H9 (cell line): ENCODE measurements at regions not wholly inside any gene's neighbourhood (a gene's known extent, or its start where the extent isn't known, plus 50 kb on each side); places are given as distances from the start of the nearest gene placed in this dataset.

Source experiments
- DNase-seq: peaks from one replicate; pipeline ENCODE4 v3.0.0-alpha.2; 2017
- H2AFZ ChIP-seq: one replicate; pipeline ENCODE4 v1.6.1; 2013; ENCODE audit warnings: mild to moderate bottlenecking, low read length, control low read depth, moderate library complexity
- H2AK5ac ChIP-seq: 2 replicates; pipeline ENCODE4 v1.6.1; 2013; ENCODE audit warnings: low read length, control low read depth, mixed read lengths; ENCODE audit not compliant: insufficient read length
- H2BK120ac ChIP-seq: one replicate; pipeline ENCODE4 v1.6.1; 2013; ENCODE audit warnings: low read depth, mild to moderate bottlenecking, low read length, control low read depth, inconsistent platforms; ENCODE audit not compliant: poor library complexity, severe bottlenecking
- H2BK12ac ChIP-seq: 2 replicates; pipeline ENCODE4 v1.6.1; 2013; ENCODE audit warnings: low read length, control low read depth, mixed read lengths, low read depth; ENCODE audit not compliant: insufficient read length
- H2BK15ac ChIP-seq: 2 replicates; pipeline ENCODE4 v1.6.1; 2013; ENCODE audit warnings: low read depth, low read length, control low read depth
- H2BK20ac ChIP-seq: one replicate; pipeline ENCODE4 v1.6.1; 2013; ENCODE audit warnings: low read depth, mild to moderate bottlenecking, low read length, control low read depth, inconsistent platforms; ENCODE audit not compliant: poor library complexity, severe bottlenecking
- H2BK5ac ChIP-seq: 2 replicates; pipeline ENCODE4 v1.6.1; 2013; ENCODE audit warnings: low read length, control low read depth, mixed read lengths; ENCODE audit not compliant: insufficient read length
- H3K14ac ChIP-seq: 2 replicates; pipeline ENCODE4 v1.6.1; 2013; ENCODE audit warnings: low read length, control low read depth; ENCODE audit not compliant: insufficient read depth
- H3K18ac ChIP-seq: 2 replicates; pipeline ENCODE4 v1.6.1; 2013; ENCODE audit warnings: low read depth, mild to moderate bottlenecking, mixed read lengths, low read length, control low read depth; ENCODE audit not compliant: insufficient read length
- H3K23ac ChIP-seq: 2 replicates; pipeline ENCODE4 v1.6.1; 2013; ENCODE audit warnings: low read length, control low read depth, mixed read lengths, low read depth; ENCODE audit not compliant: insufficient read length
- H3K23me2 ChIP-seq: 2 replicates; pipeline ENCODE4 v1.6.1; 2013; ENCODE audit warnings: low read depth, mild to moderate bottlenecking, mixed read lengths, low read length, control low read depth; ENCODE audit not compliant: insufficient read length, poor library complexity, severe bottlenecking
- H3K27ac ChIP-seq: 2 replicates; pipeline ENCODE4 v1.5.1; 2013; ENCODE audit warnings: low read length, control low read depth, mixed read lengths, low read depth; ENCODE audit not compliant: insufficient read length
- H3K27me3 ChIP-seq: 2 replicates; pipeline ENCODE4 v1.6.1; 2013; ENCODE audit warnings: low read length, control low read depth, inconsistent platforms; ENCODE audit not compliant: insufficient read depth
- H3K4ac ChIP-seq: 2 replicates; pipeline ENCODE4 v1.6.1; 2013; ENCODE audit warnings: low read depth, mild to moderate bottlenecking, control low read depth, inconsistent platforms, low read length, moderate library complexity
- H3K4me1 ChIP-seq: 2 replicates; pipeline ENCODE4 v1.6.1; 2013; ENCODE audit warnings: low read length, control low read depth, inconsistent platforms; ENCODE audit not compliant: insufficient read depth
- H3K4me2 ChIP-seq: 2 replicates; pipeline ENCODE4 v1.6.1; 2013; ENCODE audit warnings: low read length, control low read depth, mixed read lengths; ENCODE audit not compliant: insufficient read length, insufficient read depth
- H3K56ac ChIP-seq: 2 replicates; pipeline ENCODE4 v1.6.1; 2013; ENCODE audit warnings: low read depth, mild to moderate bottlenecking, mixed read lengths, low read length, control low read depth; ENCODE audit not compliant: insufficient read length
- H3K79me1 ChIP-seq: 2 replicates; pipeline ENCODE4 v1.6.1; 2013; ENCODE audit warnings: low read depth, mild to moderate bottlenecking, moderate library complexity, low read length, control low read depth, inconsistent platforms; ENCODE audit not compliant: insufficient read depth, poor library complexity, severe bottlenecking
- H3K79me2 ChIP-seq: 2 replicates; pipeline ENCODE4 v1.6.1; 2013; ENCODE audit warnings: low read length, control low read depth, inconsistent platforms; ENCODE audit not compliant: insufficient read depth
- H3K9ac ChIP-seq: 2 replicates; pipeline ENCODE4 v1.6.1; 2013; ENCODE audit warnings: low read length, control low read depth, mixed read lengths; ENCODE audit not compliant: insufficient read length; ENCODE audit errors: extremely low read depth
- H3K9me3 ChIP-seq: one replicate; pipeline ENCODE4 v1.6.1; 2013; ENCODE audit warnings: low read depth, low read length, inconsistent platforms; ENCODE audit not compliant: control insufficient read depth
- H3T11ph ChIP-seq: one replicate; pipeline ENCODE4 v1.6.1; 2013; ENCODE audit warnings: mild to moderate bottlenecking, low read length, control low read depth, inconsistent platforms
- H4K20me1 ChIP-seq: one replicate; pipeline ENCODE4 v1.6.1; 2013; ENCODE audit not compliant: control insufficient read depth, insufficient read length, insufficient read depth
- H4K5ac ChIP-seq: 2 replicates; pipeline ENCODE4 v1.6.1; 2013; ENCODE audit warnings: low read depth, mild to moderate bottlenecking, mixed read lengths, low read length, control low read depth; ENCODE audit not compliant: insufficient read length
- H4K8ac ChIP-seq: replicated peaks from 2 replicates; pipeline ENCODE4 v1.6.1; 2013; ENCODE audit warnings: low read length, control low read depth, mixed read lengths, low read depth; ENCODE audit not compliant: insufficient read length
- H4K91ac ChIP-seq: 2 replicates; pipeline ENCODE4 v1.6.1; 2013; ENCODE audit warnings: low read depth, mild to moderate bottlenecking, moderate library complexity, mixed read lengths, low read length, control low read depth; ENCODE audit not compliant: insufficient read length
- H3K27ac Mint-ChIP-seq, 3 experiments: 2 replicates in 2 of 3; 3 replicates in 1 of 3; pipeline ENCODE4 v1.8.0; 2020 to 2021; ENCODE audit warnings: mixed read lengths in 3 of 3, mild to moderate bottlenecking in 1 of 3, moderate library complexity in 1 of 3
- H3K27me3 Mint-ChIP-seq: 2 replicates; pipeline ENCODE4 v1.8.0; 2021; ENCODE audit warnings: low read depth, mild to moderate bottlenecking, moderate library complexity, mixed read lengths
- H3K36me3 Mint-ChIP-seq, 3 experiments: 2 replicates in 2 of 3; 3 replicates in 1 of 3; pipeline ENCODE4 v1.8.0; 2020 to 2021; ENCODE audit warnings: low read depth in 3 of 3, mixed read lengths in 3 of 3; ENCODE audit not compliant: insufficient read depth in 1 of 3
- H3K4me1 Mint-ChIP-seq, 2 experiments: 2 replicates each; pipeline ENCODE4 v1.8.0; 2020; ENCODE audit warnings: mixed read lengths in 2 of 2
- H3K4me3 Mint-ChIP-seq, 2 experiments: 2 replicates in 1 of 2; 3 replicates in 1 of 2; pipeline ENCODE4 v1.8.0; 2020 to 2021; ENCODE audit warnings: mild to moderate bottlenecking in 2 of 2, mixed read lengths in 2 of 2, moderate library complexity in 1 of 2
- H3K9me3 Mint-ChIP-seq, 2 experiments: 2 replicates in 1 of 2; 3 replicates in 1 of 2; pipeline ENCODE4 v1.8.0; 2020; ENCODE audit warnings: mild to moderate bottlenecking in 2 of 2, mixed read lengths in 2 of 2, moderate library complexity in 1 of 2
- WGBS: extraction: QIAGEN DNeasy Blood & Tissue Kit; methylation state at CpG from one replicate; pipeline ENCODE4 v1.1.7; 2013; ENCODE audit warnings: missing lambda C conversion rate, low lambda C conversion rate, mixed read lengths; ENCODE audit not compliant: insufficient read length; ENCODE audit errors: extremely low coverage; 5-methylcytosine and 5-hydroxymethylcytosine counted together
- TF ChIP-seq, protein P1 (sequence below): fragments of 200-600 bp; sonication (generic); conservative IDR thresholded peaks from 3 replicates; pipeline ENCODE4 v1.8.0; 2021; ENCODE audit warnings: antibody characterized with exemption, mild to moderate bottlenecking

DNA sequence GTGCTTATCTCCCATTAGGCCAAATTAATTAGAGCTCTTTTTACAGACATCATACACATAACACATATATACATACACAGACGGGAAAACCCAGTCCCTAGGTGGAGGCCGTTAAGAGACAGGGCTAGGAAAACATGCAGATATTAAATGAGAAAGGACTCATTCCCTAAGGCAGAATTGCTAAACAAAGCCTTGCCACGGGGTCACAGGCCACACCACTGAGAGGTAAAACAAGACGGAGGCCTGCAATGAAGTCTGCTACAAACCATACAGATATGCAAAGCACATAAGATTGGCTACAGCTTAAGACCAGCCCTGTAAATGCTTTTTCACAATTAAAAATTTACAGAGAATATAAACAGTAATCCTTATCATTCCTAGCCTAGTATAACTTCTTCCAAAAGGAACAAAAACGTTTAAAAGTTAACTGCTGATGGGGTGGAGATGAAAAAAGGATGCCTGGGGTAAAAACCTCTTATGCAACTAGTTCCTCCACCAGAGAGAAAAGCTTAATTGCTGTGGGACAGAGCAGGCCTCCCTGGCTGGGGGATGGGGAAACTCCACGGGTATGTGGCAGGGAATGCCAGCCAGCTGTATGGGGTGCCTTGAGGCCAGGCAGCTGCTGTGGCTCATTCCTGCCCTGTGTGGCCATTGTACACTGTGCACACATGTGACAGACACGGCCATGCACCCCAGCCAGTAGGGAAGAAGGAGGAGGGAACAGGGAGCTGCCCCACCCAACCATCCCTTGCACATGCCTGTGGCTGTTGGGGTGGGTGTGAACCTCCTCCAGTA lies 481.4 kb upstream of the LMCD1 start:
- H3K4me1 ChIP-seq = no peaks in the 10 kb centered on the region
- no peak overlapping the region for H2BK5ac ChIP-seq
- no peak overlapping the region for H3K18ac ChIP-seq
- H3K27ac ChIP-seq = no peak overlapping the region
- H3K4me3 Mint-ChIP-seq = no peak overlapping the region
- H4K20me1 ChIP-seq = no peaks in the 10 kb centered on the region
- H3K4me1 Mint-ChIP-seq = peaks cover 3 to 9% of the 10 kb centered on the region in 2 experiments; a peak in 3 of 4 replicates
- H3K14ac ChIP-seq = no peak overlapping the region
- no peak overlapping the region for H3T11ph ChIP-seq
- no peak for DNase-seq
- H2AK5ac ChIP-seq = no peak overlapping the region
- no peak overlapping the region for H3K9ac ChIP-seq
- H2AFZ ChIP-seq = no peak overlapping the region
- H3K4me2 ChIP-seq = no peak overlapping the region
- H2BK15ac ChIP-seq = no peak overlapping the region
- H3K79me2 ChIP-seq = no peaks in the 10 kb centered on the region
- H2BK12ac ChIP-seq = no peak overlapping the region
- peak overlapping the region in 2 of 3 experiments; percentile 12 to 13; a peak in 1 of 7 replicates for H3K27ac Mint-ChIP-seq
- no peak overlapping the region for H3K4ac ChIP-seq
- H3K56ac ChIP-seq = no peak overlapping the region
- no peak overlapping the region for H4K91ac ChIP-seq
- no peaks in the 10 kb centered on the region for H3K27me3 ChIP-seq
- no peak overlapping the region for H3K23ac ChIP-seq
- H3K27me3 Mint-ChIP-seq = no peaks in the 10 kb centered on the region
- WGBS = no CpG with 5 or more reads among the region's 7 CpGs
- H2BK120ac ChIP-seq = no peak overlapping the region
- H3K9me3 Mint-ChIP-seq = peaks cover 14 to 16% of the 10 kb centered on the region in 2 experiments; a peak in 3 of 5 replicates
- H3K9me3 ChIP-seq = no peaks in the 10 kb centered on the region
- no peak overlapping the region for H4K8ac ChIP-seq
- no peaks in the 10 kb centered on the region for H3K23me2 ChIP-seq
- H2BK20ac ChIP-seq = no peak overlapping the region
- H3K79me1 ChIP-seq = no peaks in the 10 kb centered on the region
- peaks cover 2 to 20% (median 8%) of the 10 kb centered on the region in 3 experiments; a peak in 6 of 7 replicates for H3K36me3 Mint-ChIP-seq
- TF ChIP-seq, protein P1, sequence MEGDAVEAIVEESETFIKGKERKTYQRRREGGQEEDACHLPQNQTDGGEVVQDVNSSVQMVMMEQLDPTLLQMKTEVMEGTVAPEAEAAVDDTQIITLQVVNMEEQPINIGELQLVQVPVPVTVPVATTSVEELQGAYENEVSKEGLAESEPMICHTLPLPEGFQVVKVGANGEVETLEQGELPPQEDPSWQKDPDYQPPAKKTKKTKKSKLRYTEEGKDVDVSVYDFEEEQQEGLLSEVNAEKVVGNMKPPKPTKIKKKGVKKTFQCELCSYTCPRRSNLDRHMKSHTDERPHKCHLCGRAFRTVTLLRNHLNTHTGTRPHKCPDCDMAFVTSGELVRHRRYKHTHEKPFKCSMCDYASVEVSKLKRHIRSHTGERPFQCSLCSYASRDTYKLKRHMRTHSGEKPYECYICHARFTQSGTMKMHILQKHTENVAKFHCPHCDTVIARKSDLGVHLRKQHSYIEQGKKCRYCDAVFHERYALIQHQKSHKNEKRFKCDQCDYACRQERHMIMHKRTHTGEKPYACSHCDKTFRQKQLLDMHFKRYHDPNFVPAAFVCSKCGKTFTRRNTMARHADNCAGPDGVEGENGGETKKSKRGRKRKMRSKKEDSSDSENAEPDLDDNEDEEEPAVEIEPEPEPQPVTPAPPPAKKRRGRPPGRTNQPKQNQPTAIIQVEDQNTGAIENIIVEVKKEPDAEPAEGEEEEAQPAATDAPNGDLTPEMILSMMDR = no peak
- no peak overlapping the region for H4K5ac ChIP-seq
